ENCODE measurements at regions not wholly inside any gene's neighbourhood (a gene's known extent, or its start where the extent isn't known, plus 50 kb on each side); places are given as distances from the start of the nearest gene placed in this dataset.
"Not testable (repeated sequence)": the region's sequence is repeated elsewhere in the genome, so short reads cannot be mapped to it uniquely, and the experiment has no call there.

- no peak for DNase-seq
Observed at GRCh38 chr10:29229258-29229705, 59.6 kb upstream of the LYZL1 start.

DNA sequence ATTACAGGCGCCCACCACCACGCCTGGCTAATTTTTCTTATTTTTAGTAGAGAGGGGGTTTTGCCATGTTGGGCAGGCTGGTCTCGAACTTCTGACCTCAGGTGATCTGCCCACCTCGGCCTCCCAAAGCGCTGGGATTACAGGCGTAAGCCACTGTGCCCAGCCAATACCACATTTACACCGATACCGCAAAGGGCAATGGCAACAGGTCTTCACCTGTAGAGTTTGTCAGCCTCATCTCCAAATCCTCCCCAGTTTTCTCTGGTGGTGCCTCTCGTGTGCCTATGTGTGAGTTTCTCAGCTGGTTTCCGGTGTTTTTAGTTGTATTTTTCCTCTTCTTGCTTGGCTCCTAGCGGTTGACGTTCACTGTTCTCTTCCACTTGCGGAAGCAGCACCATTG, 52.0 kb upstream of the LYZL1 start:
- DNase-seq: not testable (repeated sequence)

- DNase-seq: no peak
Observed at GRCh38 chr10:29237786-29238185, 51.1 kb upstream of the LYZL1 start.

DNA sequence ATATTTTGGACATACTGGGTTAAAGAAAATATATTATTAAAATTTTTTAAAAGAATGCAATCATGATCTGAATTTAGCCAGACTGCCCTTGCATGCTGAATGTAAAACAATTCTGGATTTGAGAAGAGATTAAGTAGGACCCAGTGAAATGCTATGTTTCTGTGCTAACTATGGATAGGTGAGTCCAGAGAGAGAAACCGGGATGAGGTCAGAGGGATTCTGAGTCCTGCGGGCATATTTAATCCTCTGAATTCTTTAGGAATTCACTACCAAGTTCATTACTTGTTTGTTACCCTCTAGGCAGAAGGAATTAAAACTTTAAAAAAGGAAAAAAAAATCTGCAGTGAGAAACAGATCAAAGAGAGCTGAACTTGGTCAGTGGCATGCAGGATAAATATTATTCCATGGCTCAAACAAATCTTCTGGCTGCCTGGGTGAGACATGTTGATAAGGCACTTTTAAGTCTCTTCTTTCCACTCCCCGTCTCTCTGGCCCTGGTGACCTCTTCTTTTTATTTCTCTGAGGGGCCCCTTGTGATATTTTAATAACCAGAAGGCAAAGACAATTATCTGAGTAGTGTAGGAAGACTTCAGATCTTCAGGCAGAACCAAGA, 50.2 kb upstream of the LYZL1 start:
- no peak for DNase-seq
